GM21737 (cell line): ENCODE measurements at regions not wholly inside any gene's neighbourhood (a gene's known extent, or its start where the extent isn't known, plus 50 kb on each side); places are given as distances from the start of the nearest gene placed in this dataset.
"Not testable (repeated sequence)": the region's sequence is repeated elsewhere in the genome, so short reads cannot be mapped to it uniquely, and the experiment has no call there.

ENCODE experiments used
- ATAC-seq: cut with Tn5 transposase; IDR thresholded peaks from one replicate; pipeline ENCODE4 v1.9.1; 2021; ENCODE audit warnings: mild to moderate bottlenecking, moderate library complexity; ENCODE audit not compliant: unreplicated experiment

DNA sequence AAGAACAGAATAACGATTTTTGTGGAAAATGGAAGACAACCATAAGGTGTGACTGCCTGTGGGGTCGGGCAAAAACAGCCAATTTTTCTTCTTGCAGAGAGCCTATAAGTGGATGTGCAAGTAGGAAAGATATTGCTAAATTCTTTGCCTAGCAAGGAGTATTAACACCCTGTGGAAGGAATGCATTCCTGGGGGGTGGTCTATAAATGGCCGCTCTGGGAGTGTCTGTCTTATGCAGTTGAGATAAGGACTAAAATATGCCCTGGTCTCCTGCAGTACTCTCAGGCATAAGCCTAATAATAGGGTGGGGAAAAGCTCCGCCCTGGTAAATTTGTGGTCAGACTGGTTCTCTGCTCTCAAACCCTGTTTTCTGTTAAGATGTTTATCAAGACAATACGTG, 770.6 kb upstream of the LRRN3 start:
- not testable (repeated sequence) for ATAC-seq

DNA sequence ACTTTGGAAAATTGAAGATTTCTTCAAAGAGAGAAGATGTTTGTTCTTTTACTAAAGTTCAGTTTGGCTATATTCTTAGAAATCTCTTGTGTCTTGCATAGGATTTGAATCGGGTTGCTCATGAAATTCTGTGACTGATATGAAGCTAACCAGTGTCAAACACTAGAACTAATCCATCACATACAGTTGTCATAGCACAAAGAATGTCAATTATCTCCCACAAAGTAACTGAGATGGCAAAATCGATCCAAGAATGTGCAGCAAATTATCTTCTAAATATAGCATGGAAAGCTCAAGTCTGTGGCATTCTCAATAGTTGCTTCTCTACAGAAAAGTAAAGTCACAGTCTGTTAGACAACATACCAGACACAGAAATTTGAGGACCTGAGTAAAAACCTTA, 768.1 kb upstream of the LRRN3 start:
- no peak for ATAC-seq

DNA sequence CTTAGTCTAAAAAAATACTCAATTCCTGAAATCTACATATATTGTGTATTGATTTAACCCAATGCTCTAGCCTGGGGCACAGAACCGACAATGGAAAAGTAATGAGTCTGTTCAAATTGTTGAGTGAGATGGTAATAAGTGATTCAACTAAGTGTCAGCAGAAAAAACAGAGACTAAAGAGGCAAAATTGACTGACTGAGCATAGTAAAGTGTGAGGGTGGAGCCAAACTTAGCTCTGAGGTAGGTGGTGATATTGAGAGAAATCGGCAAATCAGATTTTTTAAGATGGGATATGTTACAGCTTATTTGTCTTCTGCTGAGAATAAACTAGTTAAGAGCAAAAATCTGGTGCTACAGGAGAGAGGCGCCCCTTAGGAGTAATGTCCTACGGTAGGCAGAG, 764.0 kb upstream of the LRRN3 start:
- no peak for ATAC-seq

DNA sequence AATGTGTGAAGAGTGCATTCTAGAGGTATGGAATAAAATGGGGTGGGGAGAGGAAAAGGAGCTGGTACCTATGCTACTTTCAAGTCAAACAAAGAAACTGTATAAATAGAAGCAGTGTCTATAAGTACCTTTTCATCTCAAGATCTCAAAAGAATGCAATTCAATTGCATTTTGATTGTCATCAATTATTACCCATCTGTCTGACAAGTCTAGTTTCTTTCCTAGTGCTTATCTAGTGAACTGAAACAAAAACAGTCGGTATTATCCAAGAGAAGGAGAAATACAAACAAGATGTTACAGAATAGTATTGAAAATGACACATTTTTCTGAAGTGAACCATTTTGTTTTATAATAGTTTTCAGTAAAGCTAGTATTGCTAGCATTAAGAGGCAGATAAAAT, 754.5 kb upstream of the LRRN3 start:
- no peak for ATAC-seq

DNA sequence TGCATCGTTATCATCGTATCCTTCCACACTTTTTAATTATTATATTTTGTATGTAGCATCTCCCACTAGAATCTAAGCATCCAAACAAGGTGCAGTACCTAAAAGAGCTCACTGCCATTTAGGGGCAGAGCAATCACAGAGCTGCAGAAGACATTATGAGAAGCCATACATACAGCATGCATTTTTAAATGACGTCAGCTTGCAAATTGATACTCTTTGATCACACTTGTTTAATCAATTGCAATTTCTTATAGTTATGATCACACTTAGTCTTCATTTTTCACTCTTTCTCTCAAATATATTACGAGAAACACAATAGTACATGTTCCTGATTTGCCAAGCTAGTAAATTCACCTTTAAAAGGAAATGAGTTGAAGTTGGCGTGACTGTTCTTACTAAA, 753.3 kb upstream of the LRRN3 start:
- ATAC-seq: no peak

DNA sequence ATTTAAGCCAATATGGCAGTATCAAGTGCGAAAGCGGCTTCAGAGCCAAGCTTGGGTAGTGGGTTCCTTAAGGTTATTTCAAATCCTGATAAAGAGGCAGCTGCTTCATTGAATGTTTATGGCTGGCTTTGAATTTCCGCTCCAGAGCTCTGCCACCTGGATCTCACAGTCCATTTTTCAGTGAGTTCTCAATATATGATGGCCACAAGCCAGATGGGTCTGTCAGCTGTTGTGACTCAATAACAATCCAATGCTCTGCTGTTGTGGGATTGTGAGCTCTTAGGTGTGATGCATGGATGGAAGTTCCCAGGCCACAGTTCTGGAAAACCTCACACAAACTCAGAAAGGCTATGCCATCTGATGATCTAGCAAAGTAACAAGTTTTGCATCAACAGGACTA, 743.8 kb upstream of the LRRN3 start:
- no peak for ATAC-seq

DNA sequence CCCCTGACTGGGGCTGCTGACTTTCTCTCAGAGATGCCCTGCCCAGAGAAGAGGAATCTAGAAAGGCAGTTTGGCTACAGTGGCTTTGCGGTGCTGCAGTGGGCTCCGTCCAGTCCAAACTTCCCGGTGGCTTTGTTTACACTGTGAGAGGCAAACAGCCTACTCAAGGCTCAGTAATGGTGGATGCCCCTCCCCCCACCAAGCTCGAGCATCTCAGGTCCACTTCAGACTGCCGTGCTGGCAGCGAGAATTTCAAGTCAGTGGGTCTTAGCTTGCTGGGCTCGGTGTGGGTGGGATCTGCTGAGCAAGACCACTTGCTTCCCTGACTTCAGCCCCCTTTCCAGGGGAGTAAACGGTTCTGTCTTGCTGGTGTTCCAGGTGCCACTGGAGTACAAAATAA, 734.5 kb upstream of the LRRN3 start:
- no peak for ATAC-seq

DNA sequence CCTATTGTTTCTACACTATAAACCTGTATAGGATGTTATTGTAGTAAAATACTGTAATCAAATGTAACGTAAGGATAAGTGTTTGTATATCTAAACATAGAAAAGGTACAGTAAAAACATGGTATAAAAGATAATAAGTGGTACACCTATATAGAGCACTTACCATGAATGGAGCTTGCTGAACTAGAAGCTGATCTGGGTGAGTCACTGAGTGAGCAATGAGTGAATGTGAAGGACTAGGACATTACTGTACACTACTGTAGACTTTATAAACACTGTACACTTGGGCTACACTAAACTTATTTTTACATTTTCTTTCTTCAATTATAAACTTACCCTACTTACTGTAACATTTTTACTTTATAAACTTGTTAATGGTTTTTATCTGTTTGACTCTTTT, 732.9 kb upstream of the LRRN3 start:
- ATAC-seq: no peak

DNA sequence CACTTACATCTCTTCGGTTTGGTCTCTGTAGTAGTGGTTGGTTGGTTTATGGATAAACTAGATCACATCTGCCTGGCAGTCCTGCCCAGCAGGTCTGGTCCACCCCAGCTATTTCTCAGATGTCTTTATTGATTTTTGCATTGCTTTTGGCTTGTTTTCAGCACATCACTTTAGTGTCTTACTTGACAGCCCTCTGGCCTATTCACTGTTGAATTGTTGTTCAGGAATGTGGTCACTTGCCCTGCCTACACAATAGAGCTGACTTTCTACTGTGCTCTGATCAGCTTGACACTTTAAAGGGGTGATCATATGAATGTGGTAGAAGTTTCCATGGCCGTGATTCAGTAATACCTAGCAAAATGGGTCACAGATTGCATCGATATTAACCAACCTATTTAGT, 719.2 kb upstream of the LRRN3 start:
- ATAC-seq: no peak

DNA sequence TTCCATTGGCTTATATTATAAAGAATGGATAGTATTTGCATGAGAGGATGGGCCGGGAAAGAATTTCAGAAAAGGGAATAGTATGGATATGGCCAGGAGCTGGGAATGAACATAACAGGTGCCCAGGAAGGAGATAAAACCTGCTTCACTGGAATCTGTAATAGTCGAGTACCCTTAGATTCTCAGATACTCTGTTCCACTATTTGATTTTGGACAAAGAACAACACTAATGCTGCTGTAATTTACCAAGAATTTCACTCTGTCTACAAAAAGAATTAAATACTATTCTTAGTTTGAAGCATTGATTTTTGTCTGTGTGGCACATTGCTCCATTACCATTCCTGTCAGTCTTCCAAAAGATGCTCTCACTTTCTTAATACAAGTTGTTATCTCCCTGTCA, 718.2 kb upstream of the LRRN3 start:
- no peak for ATAC-seq

DNA sequence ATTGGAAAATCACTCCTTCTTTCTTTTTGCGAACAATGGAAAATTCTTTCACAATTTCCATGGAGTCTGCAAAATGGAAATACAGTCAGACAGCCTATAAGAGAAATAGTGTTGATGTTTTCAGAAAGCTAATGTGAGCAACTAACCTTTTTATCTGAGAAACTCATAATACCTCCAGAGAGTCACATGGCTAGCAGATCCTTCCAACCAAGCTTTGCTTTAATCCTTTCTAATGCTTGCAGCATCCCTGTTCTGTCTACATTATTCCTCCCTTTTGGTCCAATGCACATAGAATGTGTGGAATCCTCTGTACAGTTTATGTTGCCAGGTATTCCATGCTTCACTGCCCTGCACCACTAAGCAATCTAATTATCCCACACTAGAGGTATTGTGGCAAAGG, 717.5 kb upstream of the LRRN3 start:
- no peak for ATAC-seq

DNA sequence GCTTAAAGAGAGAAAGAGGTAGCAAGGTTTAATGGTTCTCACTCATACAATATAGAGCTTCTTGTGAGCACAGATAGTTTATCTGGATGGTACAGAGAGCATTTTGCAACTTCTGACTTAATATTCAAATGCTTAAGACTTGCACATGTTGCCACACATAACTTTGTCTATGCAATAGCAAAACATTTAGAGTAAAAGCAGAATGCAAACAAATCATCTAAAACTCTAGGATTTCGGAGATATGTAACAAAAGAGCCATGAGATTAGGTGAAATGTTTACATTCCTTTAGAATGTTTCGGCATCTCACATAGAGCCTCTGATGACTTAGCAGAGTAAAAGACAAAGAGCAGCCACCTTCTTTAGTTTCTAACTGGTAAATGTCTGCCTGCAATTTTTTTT, 717.1 kb upstream of the LRRN3 start:
- no peak for ATAC-seq

DNA sequence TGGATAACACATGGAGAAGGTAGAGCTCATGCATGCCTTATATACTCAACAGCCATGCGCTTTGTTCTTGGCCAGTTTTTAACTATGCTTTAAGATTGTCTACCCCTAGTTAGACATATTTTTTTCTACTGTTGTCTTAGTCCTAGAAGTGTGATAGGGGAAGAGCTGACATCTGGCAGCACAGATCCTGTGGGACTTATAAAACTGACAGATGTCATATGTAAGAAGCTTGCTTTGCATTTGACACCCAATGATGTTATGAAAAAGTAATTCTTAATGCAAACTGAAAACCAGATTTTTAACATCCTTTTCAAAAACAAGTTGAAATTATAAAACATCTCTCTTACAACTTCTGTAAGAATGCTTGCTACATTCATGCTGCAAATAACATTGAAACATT, 715.9 kb upstream of the LRRN3 start:
- no peak for ATAC-seq

DNA sequence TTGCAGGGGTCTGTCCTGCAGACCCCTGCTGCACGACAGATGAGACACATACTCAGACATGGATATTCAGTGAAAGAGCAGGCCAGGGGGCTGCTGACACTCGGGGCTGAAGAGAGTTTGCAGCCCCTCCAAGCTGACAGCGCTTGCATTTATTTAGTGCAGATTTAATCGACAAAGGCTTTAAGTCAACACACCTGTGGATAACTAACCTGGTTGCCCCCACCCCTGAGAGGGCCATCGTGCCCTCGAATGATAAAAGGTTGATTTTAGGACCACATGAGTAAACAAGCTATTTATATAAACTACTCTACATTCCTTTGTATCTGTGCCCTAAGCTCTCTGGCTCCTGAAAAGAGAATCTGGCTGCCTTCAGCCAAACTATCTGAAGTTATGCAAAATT, 708.2 kb upstream of the LRRN3 start:
- ATAC-seq: no peak

DNA sequence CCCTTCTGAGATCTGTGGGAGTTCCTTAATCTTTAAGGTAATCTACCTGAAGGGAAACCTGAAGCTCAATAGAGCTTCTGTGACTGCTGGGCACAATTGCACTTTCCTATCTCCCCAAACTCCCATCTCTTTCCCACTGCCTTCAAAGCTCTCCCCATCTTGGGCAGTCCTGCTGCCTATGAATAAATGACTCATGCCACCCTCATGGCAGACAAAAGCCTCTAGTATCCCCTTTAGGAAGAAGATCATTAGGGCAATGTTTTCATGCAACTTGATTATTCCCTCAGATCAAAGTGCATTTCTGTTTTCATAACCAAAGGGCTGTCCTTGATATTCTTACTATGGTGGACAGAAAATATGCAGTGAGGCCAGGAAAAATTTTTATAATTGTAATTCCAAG, 704.9 kb upstream of the LRRN3 start:
- no peak for ATAC-seq

DNA sequence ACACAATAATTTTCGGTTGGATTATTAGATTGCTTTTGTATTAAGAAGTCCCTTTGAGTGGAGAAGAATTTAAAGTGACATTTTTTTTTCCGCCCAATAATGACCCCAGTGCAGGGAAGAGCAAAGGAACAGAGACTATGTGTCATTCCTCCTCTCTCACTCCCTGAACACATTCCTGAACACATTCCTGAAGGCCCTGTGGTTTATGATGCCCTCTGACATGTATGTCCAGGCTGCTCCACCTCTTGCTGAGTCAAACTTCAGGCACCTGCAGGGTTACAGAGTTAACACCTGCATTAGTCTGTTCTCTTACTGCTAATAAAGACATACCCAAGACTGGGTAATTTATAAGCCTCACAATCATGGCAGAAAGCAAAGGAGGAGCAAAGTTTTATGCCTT, 704.0 kb upstream of the LRRN3 start:
- no peak for ATAC-seq

DNA sequence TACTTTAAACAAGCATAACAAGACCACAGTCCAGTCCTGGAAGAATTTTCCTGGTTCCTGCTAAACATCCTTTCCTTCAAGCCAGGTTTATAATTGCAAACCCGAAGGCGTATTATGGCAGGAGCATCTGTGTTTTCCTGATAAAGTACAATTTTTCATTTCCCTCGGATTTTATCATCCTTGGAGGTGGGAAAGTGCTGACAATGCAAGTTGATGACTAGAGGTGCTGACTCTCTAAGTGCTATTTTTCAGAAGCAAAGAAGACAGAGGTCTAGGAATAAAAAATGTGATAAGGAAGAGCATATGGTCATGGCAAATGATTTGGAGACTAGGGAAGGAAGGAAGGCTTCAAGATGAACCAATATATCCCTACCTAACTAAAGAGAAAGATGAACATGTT, 703.2 kb upstream of the LRRN3 start:
- ATAC-seq: no peak

DNA sequence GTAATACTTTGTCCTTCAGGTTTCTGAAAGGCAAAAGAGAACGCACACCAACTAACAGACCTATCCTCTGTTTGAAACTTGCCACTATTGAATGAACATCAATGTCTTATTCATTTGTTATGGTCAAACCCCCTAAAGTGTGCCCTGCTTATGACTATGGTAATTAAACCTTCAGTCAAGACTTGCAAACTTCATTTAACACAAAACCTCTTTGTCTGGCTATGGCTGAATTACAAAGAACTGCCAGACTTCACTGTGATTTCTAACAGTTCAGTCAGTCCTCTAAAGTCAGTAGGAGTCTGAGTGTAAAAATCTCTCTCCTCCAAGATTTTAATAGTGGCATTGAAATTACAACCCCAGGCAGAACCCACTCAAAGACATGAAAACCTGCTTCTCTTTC, 702.5 kb upstream of the LRRN3 start:
- ATAC-seq: no peak

DNA sequence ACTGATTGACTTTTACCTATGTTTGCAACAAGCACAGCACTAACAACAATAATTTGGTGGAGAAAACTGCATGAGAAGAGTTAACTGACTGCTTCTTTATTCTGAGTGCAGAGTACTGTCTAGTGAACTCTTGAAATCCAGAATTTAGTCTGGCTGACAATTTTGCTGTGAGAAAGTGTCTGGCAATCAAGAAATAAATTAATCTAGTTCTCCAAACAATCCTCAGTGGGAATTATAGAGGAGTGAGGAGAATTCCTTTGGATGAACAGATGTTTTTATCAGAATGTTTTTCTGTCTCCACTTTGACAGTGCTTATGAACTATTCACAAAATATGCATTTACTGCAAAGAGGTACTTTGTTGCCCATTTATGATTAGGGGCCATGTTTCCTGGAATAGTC, 694.9 kb upstream of the LRRN3 start:
- ATAC-seq: no peak

DNA sequence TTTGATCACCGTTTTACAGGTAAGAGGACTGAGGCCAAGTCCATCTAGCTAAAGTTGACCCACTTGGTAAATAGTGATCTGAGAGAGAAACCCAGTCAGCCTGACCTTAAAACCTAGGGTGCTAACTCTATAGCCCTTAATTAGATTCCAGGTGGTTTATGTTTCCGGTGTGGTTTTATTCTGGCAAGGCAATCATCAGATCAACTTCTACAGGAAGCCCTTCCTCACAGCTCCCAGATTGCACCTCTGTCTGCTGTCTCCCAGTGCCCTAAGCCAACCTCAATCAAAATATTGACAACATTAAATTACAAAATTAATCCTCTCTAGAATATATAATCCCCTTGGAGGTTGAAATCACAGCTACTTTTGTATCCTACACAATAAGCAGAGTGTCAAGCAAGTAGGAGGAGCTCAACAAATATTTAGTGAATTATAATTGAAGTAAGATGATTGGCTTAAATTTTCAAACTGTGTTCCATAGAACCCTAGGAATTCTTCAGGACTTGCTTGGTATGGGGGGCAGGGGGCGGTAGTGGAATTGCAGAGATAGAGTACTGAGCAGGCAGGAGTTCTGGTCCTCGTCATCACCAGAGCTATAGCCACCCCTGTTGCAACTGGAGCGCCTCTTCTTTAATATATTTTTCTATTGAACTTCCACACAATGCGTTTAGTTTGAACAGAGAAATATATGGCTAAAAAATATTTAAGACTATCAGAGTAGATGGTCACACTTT, 692.8 kb upstream of the LRRN3 start:
- ATAC-seq: no peak

DNA sequence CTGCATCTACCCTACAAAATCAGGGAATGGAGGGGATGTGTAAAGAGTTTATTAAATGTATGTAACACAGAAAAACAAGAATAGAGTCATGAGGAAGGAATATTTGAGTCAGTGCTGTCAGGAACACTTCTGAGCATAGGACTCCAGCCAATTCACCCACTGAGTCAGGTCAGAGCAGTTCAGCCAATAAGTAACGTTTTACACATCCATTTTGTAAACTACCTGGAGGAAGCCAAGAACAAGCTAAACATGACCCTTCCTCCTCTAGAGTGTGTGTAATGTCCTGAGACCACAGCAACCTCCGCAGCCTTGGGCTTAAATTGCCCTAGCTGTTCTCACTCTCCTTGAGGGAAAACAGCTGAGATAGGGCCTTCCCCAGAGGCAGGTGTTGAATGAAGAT, 691.5 kb upstream of the LRRN3 start:
- no peak for ATAC-seq

DNA sequence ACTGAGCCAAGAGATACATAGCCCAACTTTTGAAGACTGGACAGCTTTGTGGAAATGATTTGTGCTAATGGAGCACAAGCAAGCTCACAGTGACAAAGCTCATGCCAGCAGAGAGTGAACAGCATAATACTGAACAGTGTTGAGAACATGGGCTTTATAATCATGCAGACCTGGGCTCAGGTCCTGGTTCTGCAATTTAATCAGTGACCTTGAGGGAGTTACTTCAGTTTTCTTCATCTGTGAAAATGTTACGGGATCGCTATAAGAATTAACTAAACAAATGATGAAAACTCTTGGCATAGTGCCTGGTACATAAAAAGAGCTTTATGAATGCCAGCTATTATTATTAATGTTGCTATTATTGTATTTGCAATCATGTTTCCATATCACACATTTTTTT, 690.5 kb upstream of the LRRN3 start:
- no peak for ATAC-seq

DNA sequence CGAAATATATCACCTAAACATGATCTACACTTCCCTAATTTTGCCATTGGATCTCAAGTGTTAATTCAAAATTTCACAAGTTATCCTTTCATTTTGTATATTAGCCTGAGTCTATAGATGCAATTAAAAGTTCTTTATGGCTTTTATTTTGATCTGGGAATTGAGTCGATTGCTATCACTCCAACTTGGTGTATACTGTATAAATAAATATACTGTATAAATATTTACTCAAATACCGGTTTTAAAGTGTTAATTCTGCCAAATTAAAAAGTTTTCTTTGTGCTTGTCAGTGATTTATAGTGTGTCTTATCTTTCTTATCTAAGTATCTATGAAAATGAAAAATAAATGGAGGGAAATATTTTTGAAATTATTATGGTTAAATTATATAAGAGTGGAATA, 683.7 kb upstream of the LRRN3 start:
- ATAC-seq: no peak

DNA sequence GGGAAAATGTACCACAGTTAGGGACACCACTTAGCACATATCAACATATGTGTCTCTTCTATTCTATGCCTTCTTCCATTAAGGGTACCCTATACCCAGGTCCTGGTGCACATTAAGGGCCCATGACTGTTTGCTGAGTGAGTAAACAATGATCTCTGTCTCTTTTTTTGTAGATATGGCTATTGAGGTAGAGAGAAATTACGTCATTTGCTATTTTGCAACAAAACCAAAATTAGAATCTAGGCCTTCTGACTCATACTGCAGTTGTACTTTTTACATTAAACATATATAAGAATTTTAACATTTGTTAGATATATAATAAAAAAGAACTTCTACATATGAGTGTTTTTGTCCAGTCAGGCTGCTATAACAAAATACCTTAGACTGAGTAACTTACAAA, 683.2 kb upstream of the LRRN3 start:
- ATAC-seq: no peak
